ENCODE measurements at regions not wholly inside any gene's neighbourhood (a gene's known extent, or its start where the extent isn't known, plus 50 kb on each side); places are given as distances from the start of the nearest gene placed in this dataset.

- no peak for TF ChIP-seq CTCF (conservative IDR thresholded peaks at IDR 0.05; ENCODE audit: low read length)
- no peak for TF ChIP-seq EZH2phosphoT487 (IDR thresholded peaks at IDR 0.05; ENCODE audit: borderline replicate concordance, low read depth, low read length)
Measured at GRCh38 chr13:40315416-40316064, 350.9 kb downstream of the FOXO1 start.
